Thoracic aorta (tissue), 2 donors: ENCODE measurements at regions not wholly inside any gene's neighbourhood (a gene's known extent, or its start where the extent isn't known, plus 50 kb on each side); places are given as distances from the start of the nearest gene placed in this dataset.

ENCODE experiments used
- ATAC-seq: fragments of 150-250 bp; one replicate; pipeline ENCODE4 v1.8.0; 2017; ENCODE audit warnings: low read depth; ENCODE audit not compliant: insufficient number of reproducible peaks, low FRiP score
- DNase-seq: peaks from one replicate; pipeline ENCODE4 v3.0.0-alpha.2; 2020; ENCODE audit warnings: low spot score
- H3K27ac ChIP-seq, 2 donors: fragments of 200-600 bp; sonication (generic); 1 replicate in 1 of 2; 2 replicates in 1 of 2; pipeline ENCODE4 v1.5.1; 2016; ENCODE audit warnings: mild to moderate bottlenecking in 2 of 2, moderate library complexity in 2 of 2
- H3K27me3 ChIP-seq: fragments of 200-600 bp; sonication (generic); replicated peaks from 2 replicates; pipeline ENCODE4 v1.6.0; 2016; ENCODE audit warnings: mild to moderate bottlenecking; ENCODE audit not compliant: insufficient read depth
- H3K36me3 ChIP-seq: fragments of 200-600 bp; sonication (generic); one replicate; pipeline ENCODE4 v1.5.1; 2016
- H3K4me1 ChIP-seq, 2 donors: fragments of 200-600 bp; sonication (generic); 1 replicate in 1 of 2; 2 replicates in 1 of 2; pipeline versions ENCODE4 v1.5.1 to v1.6.0; 2016; ENCODE audit warnings: low read depth in 2 of 2, mild to moderate bottlenecking in 1 of 2; ENCODE audit not compliant: control insufficient read depth in 1 of 2
- H3K4me3 ChIP-seq: fragments of 200-600 bp; sonication (generic); 2 replicates; pipeline ENCODE4 v1.5.1; 2016; ENCODE audit warnings: mild to moderate bottlenecking
- H3K9me3 ChIP-seq: fragments of 200-600 bp; sonication (generic); 2 replicates; pipeline ENCODE4 v1.5.1; 2016
- CTCF ChIP-seq: fragments of 200-600 bp; sonication (generic); IDR thresholded peaks from one replicate; pipeline ENCODE4 v1.5.1; 2019; ENCODE audit warnings: antibody characterized with exemption

GRCh38 chr2:106704798-106705197 is 181.2 kb downstream of the ST6GAL2 start:
- ATAC-seq, result no peak
- TF ChIP-seq CTCF, result no peak
- no peak overlapping the region for H3K27ac ChIP-seq

GRCh38 chr2:106705877-106706276 is 180.1 kb downstream of the ST6GAL2 start:
- Histone ChIP-seq H3K27ac (no peak overlapping the region), H3K4me1 (peaks cover 0 to 12% of the 10 kb centered on the region in 2 donors), H3K4me3 (no peak overlapping the region), H3K9me3 (no peaks in the 10 kb centered on the region), H3K27me3 (no peaks in the 10 kb centered on the region), H3K36me3 (no peaks in the 10 kb centered on the region)
- no peak for TF ChIP-seq CTCF
- no peak for DNase-seq
- no peak for ATAC-seq

More at GRCh38 chr2:106704798-106705197, 181.2 kb downstream of the ST6GAL2 start:
- Histone ChIP-seq H3K36me3 (no peaks in the 10 kb centered on the region), H3K9me3 (no peaks in the 10 kb centered on the region), H3K4me3 (no peak overlapping the region), H3K4me1 (peaks cover 0 to 12% of the 10 kb centered on the region in 2 donors), H3K27me3 (no peaks in the 10 kb centered on the region)
- no peak for DNase-seq

- H3K27me3 ChIP-seq, result no peaks in the 10 kb centered on the region
- ATAC-seq (no peak), DNase-seq (no peak)
- no peak for TF ChIP-seq CTCF
- no peak overlapping the region for H3K4me3 ChIP-seq
- H3K4me1 ChIP-seq, result peaks cover 0 to 12% of the 10 kb centered on the region in 2 donors
- H3K9me3 ChIP-seq, result no peaks in the 10 kb centered on the region
- no peaks in the 10 kb centered on the region for H3K36me3 ChIP-seq
- no peak overlapping the region for H3K27ac ChIP-seq
Observed at GRCh38 chr2:106706283-106706682, 179.7 kb downstream of the ST6GAL2 start.

- DNase-seq (no peak), ATAC-seq (no peak)
- Histone ChIP-seq H3K9me3 (no peaks in the 10 kb centered on the region), H3K27ac (no peak overlapping the region), H3K36me3 (no peaks in the 10 kb centered on the region), H3K4me1 (peaks cover 0 to 12% of the 10 kb centered on the region in 2 donors), H3K4me3 (no peak overlapping the region), H3K27me3 (no peaks in the 10 kb centered on the region)
- no peak for TF ChIP-seq CTCF
Observed at GRCh38 chr2:106708209-106708608, 177.8 kb downstream of the ST6GAL2 start.

- Histone ChIP-seq H3K9me3 (no peaks in the 10 kb centered on the region), H3K27me3 (no peaks in the 10 kb centered on the region), H3K4me1 (peaks cover 0 to 12% of the 10 kb centered on the region in 2 donors), H3K4me3 (no peak overlapping the region), H3K27ac (no peak overlapping the region), H3K36me3 (no peaks in the 10 kb centered on the region)
- TF ChIP-seq CTCF, result no peak
- ATAC-seq (no peak), DNase-seq (no peak)
Observed at GRCh38 chr2:106709229-106709628, 176.7 kb downstream of the ST6GAL2 start.
